ENCODE measurements at regions not wholly inside any gene's neighbourhood (a gene's known extent, or its start where the extent isn't known, plus 50 kb on each side); places are given as distances from the start of the nearest gene placed in this dataset.
"Not testable (repeated sequence)": the region's sequence is repeated elsewhere in the genome, so short reads cannot be mapped to it uniquely, and the experiment has no call there.

- no peak overlapping the region for H3K4me3 ChIP-seq (ENCODE audit: low read depth in 1 of 2, low read length in 2 of 2)
- no peaks in the 10 kb centered on the region for H3K36me3 ChIP-seq (ENCODE audit: control insufficient read depth in 1 of 2, insufficient read depth in 2 of 2, low read length in 2 of 2)
- H3K9me3 ChIP-seq (ENCODE audit: control insufficient read depth in 1 of 2, low read length in 2 of 2) = no peaks in the 10 kb centered on the region
- H3K4me1 ChIP-seq (ENCODE audit: control insufficient read depth in 1 of 2, insufficient read depth in 2 of 2, low read length in 2 of 2) = peaks cover 0 to 8% of the 10 kb centered on the region in 2 donors
- H3K27ac ChIP-seq (ENCODE audit: low read length) = no peak overlapping the region
- H3K27me3 ChIP-seq (ENCODE audit: low read depth, low read length) = no peaks in the 10 kb centered on the region
Observed at GRCh38 chr5:157971571-157972216, 112.7 kb upstream of the CLINT1 start.

- not testable (repeated sequence) for H3K4me3 ChIP-seq (ENCODE audit: low read depth in 1 of 2, low read length in 2 of 2); H3K27ac ChIP-seq (ENCODE audit: low read length); H3K4me1 ChIP-seq (ENCODE audit: control insufficient read depth in 1 of 2, insufficient read depth in 2 of 2, low read length in 2 of 2); H3K9me3 ChIP-seq (ENCODE audit: control insufficient read depth in 1 of 2, low read length in 2 of 2); H3K36me3 ChIP-seq (ENCODE audit: control insufficient read depth in 1 of 2, insufficient read depth in 2 of 2, low read length in 2 of 2); H3K27me3 ChIP-seq (ENCODE audit: low read depth, low read length)
Observed at GRCh38 chr5:157968570-157968969, 109.6 kb upstream of the CLINT1 start.

GRCh38 chr5:157965989-157966388 lies 107.0 kb upstream of the CLINT1 start:
- Histone ChIP-seq H3K27ac (ENCODE audit: low read length) (no peak overlapping the region), H3K36me3 (ENCODE audit: control insufficient read depth in 1 of 2, insufficient read depth in 2 of 2, low read length in 2 of 2) (no peaks in the 10 kb centered on the region), H3K27me3 (ENCODE audit: low read depth, low read length) (no peaks in the 10 kb centered on the region), H3K4me3 (ENCODE audit: low read depth in 1 of 2, low read length in 2 of 2) (no peak overlapping the region), H3K4me1 (ENCODE audit: control insufficient read depth in 1 of 2, insufficient read depth in 2 of 2, low read length in 2 of 2) (no peaks in the 10 kb centered on the region), H3K9me3 (ENCODE audit: control insufficient read depth in 1 of 2, low read length in 2 of 2) (no peaks in the 10 kb centered on the region)

GRCh38 chr5:157965040-157965678 lies 106.2 kb upstream of the CLINT1 start:
- Histone ChIP-seq H3K36me3 (ENCODE audit: control insufficient read depth in 1 of 2, insufficient read depth in 2 of 2, low read length in 2 of 2) (no peaks in the 10 kb centered on the region), H3K4me1 (ENCODE audit: control insufficient read depth in 1 of 2, insufficient read depth in 2 of 2, low read length in 2 of 2) (no peaks in the 10 kb centered on the region), H3K27me3 (ENCODE audit: low read depth, low read length) (no peaks in the 10 kb centered on the region), H3K9me3 (ENCODE audit: control insufficient read depth in 1 of 2, low read length in 2 of 2) (no peaks in the 10 kb centered on the region), H3K27ac (ENCODE audit: low read length) (no peak overlapping the region), H3K4me3 (ENCODE audit: low read depth in 1 of 2, low read length in 2 of 2) (no peak overlapping the region)

GRCh38 chr5:157963761-157964160 lies 104.8 kb upstream of the CLINT1 start:
- H3K9me3 ChIP-seq (ENCODE audit: control insufficient read depth in 1 of 2, low read length in 2 of 2) = no peaks in the 10 kb centered on the region
- H3K27ac ChIP-seq (ENCODE audit: low read length) = no peak overlapping the region
- H3K4me3 ChIP-seq (ENCODE audit: low read depth in 1 of 2, low read length in 2 of 2) = no peak overlapping the region
- no peaks in the 10 kb centered on the region for H3K27me3 ChIP-seq (ENCODE audit: low read depth, low read length)
- H3K36me3 ChIP-seq (ENCODE audit: control insufficient read depth in 1 of 2, insufficient read depth in 2 of 2, low read length in 2 of 2) = no peaks in the 10 kb centered on the region
- no peaks in the 10 kb centered on the region for H3K4me1 ChIP-seq (ENCODE audit: control insufficient read depth in 1 of 2, insufficient read depth in 2 of 2, low read length in 2 of 2)

DNA sequence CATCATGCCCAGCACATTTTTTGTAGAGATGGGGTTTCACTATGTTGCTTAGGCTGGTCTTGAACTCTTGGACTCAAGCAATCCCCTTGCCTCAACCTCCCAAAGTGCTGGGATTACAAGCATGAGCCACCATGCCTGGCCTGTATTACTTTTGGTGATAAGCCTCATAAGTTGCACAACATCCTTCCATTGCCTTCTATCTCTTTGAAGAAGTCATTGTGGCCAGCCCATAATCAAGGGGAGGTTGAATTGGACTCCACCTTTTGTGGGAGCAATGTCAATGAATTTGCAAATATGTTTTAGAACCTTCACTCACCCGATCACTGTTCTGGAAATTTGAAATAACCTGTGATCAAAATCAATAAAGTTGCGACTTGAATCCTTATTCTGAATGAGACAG lies 104.3 kb upstream of the CLINT1 start:
- H3K36me3 ChIP-seq (ENCODE audit: control insufficient read depth in 1 of 2, insufficient read depth in 2 of 2, low read length in 2 of 2) = no peaks in the 10 kb centered on the region
- H3K27me3 ChIP-seq (ENCODE audit: low read depth, low read length) = no peaks in the 10 kb centered on the region
- H3K9me3 ChIP-seq (ENCODE audit: control insufficient read depth in 1 of 2, low read length in 2 of 2) = no peaks in the 10 kb centered on the region
- no peak overlapping the region for H3K4me3 ChIP-seq (ENCODE audit: low read depth in 1 of 2, low read length in 2 of 2)
- no peak overlapping the region for H3K27ac ChIP-seq (ENCODE audit: low read length)
- H3K4me1 ChIP-seq (ENCODE audit: control insufficient read depth in 1 of 2, insufficient read depth in 2 of 2, low read length in 2 of 2) = no peaks in the 10 kb centered on the region

- not testable (repeated sequence) for H3K36me3 ChIP-seq (ENCODE audit: control insufficient read depth in 1 of 2, insufficient read depth in 2 of 2, low read length in 2 of 2); H3K27ac ChIP-seq (ENCODE audit: low read length); H3K4me1 ChIP-seq (ENCODE audit: control insufficient read depth in 1 of 2, insufficient read depth in 2 of 2, low read length in 2 of 2)
Observed at GRCh38 chr5:157962686-157963085, 103.7 kb upstream of the CLINT1 start.

GRCh38 chr5:157961896-157962590 lies 103.1 kb upstream of the CLINT1 start:
- H3K36me3 ChIP-seq (ENCODE audit: control insufficient read depth in 1 of 2, insufficient read depth in 2 of 2, low read length in 2 of 2) = no peaks in the 10 kb centered on the region
- H3K27me3 ChIP-seq (ENCODE audit: low read depth, low read length) = no peaks in the 10 kb centered on the region
- H3K4me1 ChIP-seq (ENCODE audit: control insufficient read depth in 1 of 2, insufficient read depth in 2 of 2, low read length in 2 of 2) = no peaks in the 10 kb centered on the region
- H3K4me3 ChIP-seq (ENCODE audit: low read depth in 1 of 2, low read length in 2 of 2) = no peak overlapping the region
- H3K27ac ChIP-seq (ENCODE audit: low read length) = no peak overlapping the region
- no peaks in the 10 kb centered on the region for H3K9me3 ChIP-seq (ENCODE audit: control insufficient read depth in 1 of 2, low read length in 2 of 2)

More at GRCh38 chr5:157962686-157963085, 103.7 kb upstream of the CLINT1 start:
- H3K9me3 ChIP-seq (ENCODE audit: control insufficient read depth in 1 of 2, low read length in 2 of 2); H3K4me3 ChIP-seq (ENCODE audit: low read depth in 1 of 2, low read length in 2 of 2); H3K27me3 ChIP-seq (ENCODE audit: low read depth, low read length): not testable (repeated sequence)

- H3K27ac ChIP-seq (ENCODE audit: low read length) = no peak overlapping the region
- no peaks in the 10 kb centered on the region for H3K9me3 ChIP-seq (ENCODE audit: control insufficient read depth in 1 of 2, low read length in 2 of 2)
- no peaks in the 10 kb centered on the region for H3K27me3 ChIP-seq (ENCODE audit: low read depth, low read length)
- H3K36me3 ChIP-seq (ENCODE audit: control insufficient read depth in 1 of 2, insufficient read depth in 2 of 2, low read length in 2 of 2) = no peaks in the 10 kb centered on the region
- H3K4me1 ChIP-seq (ENCODE audit: control insufficient read depth in 1 of 2, insufficient read depth in 2 of 2, low read length in 2 of 2) = no peaks in the 10 kb centered on the region
- no peak overlapping the region for H3K4me3 ChIP-seq (ENCODE audit: low read depth in 1 of 2, low read length in 2 of 2)
Observed at GRCh38 chr5:157961176-157961575, 102.2 kb upstream of the CLINT1 start.

GRCh38 chr5:157959370-157959769 lies 100.4 kb upstream of the CLINT1 start:
- Histone ChIP-seq H3K36me3 (ENCODE audit: control insufficient read depth in 1 of 2, insufficient read depth in 2 of 2, low read length in 2 of 2) (no peaks in the 10 kb centered on the region), H3K27ac (ENCODE audit: low read length) (no peak overlapping the region), H3K27me3 (ENCODE audit: low read depth, low read length) (no peaks in the 10 kb centered on the region), H3K4me3 (ENCODE audit: low read depth in 1 of 2, low read length in 2 of 2) (no peak overlapping the region), H3K9me3 (ENCODE audit: control insufficient read depth in 1 of 2, low read length in 2 of 2) (no peaks in the 10 kb centered on the region), H3K4me1 (ENCODE audit: control insufficient read depth in 1 of 2, insufficient read depth in 2 of 2, low read length in 2 of 2) (no peaks in the 10 kb centered on the region)

GRCh38 chr5:157956271-157956885 lies 97.4 kb upstream of the CLINT1 start:
- H3K27me3 ChIP-seq (ENCODE audit: low read depth, low read length) = no peaks in the 10 kb centered on the region
- no peaks in the 10 kb centered on the region for H3K4me1 ChIP-seq (ENCODE audit: control insufficient read depth in 1 of 2, insufficient read depth in 2 of 2, low read length in 2 of 2)
- no peaks in the 10 kb centered on the region for H3K36me3 ChIP-seq (ENCODE audit: control insufficient read depth in 1 of 2, insufficient read depth in 2 of 2, low read length in 2 of 2)
- H3K9me3 ChIP-seq (ENCODE audit: control insufficient read depth in 1 of 2, low read length in 2 of 2) = no peaks in the 10 kb centered on the region
- no peak overlapping the region for H3K4me3 ChIP-seq (ENCODE audit: low read depth in 1 of 2, low read length in 2 of 2)
- no peak overlapping the region for H3K27ac ChIP-seq (ENCODE audit: low read length)
